ELR (cell line): ENCODE measurements at regions not wholly inside any gene's neighbourhood (a gene's known extent, or its start where the extent isn't known, plus 50 kb on each side); places are given as distances from the start of the nearest gene placed in this dataset.

Source experiments
- DNase-seq: peaks from one replicate; pipeline ENCODE4 v3.0.0-alpha.2; 2015; ENCODE audit warnings: low read depth

GRCh38 chr5:103849934-103850333 is 287.3 kb upstream of the NUDT12 start:
- DNase-seq: peak; percentile 96

DNA sequence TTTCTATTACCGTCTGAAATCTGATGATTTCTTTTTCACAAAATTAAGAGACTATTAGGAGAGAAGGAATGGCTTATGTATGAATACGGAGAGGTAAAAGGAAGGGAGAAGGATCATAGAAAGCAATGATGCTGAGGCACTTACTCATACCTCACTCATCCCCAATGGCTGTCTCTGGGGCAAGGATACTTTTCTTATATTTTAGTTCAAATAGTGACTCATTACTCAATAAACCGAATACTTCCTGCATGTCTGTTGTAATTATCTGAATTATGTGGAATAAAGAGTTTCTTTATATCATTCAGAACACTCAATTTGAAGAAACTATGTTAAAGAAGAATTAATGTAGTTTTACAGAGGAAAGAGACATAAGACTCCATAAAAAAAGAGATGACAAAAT is 284.5 kb upstream of the NUDT12 start:
- peak; percentile 83 for DNase-seq

DNA sequence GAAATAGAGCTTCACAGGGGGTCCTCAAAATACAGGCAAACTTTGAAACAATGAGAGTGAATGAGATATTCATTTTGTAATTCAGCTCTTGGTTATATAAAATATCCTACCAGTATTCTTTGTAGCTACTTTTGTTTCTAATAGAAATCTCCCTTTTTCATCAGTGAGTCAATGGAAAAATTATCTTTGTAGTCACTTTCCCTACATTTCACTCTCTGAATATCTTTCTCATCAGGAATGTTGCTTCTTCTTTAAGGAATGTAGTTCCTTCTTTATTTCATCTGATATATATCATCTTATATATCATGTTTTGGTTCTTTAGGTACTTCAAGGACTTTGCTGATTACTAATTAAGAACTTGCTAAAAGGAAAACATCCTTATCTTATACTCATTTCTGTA is 280.3 kb upstream of the NUDT12 start:
- no peak for DNase-seq

DNA sequence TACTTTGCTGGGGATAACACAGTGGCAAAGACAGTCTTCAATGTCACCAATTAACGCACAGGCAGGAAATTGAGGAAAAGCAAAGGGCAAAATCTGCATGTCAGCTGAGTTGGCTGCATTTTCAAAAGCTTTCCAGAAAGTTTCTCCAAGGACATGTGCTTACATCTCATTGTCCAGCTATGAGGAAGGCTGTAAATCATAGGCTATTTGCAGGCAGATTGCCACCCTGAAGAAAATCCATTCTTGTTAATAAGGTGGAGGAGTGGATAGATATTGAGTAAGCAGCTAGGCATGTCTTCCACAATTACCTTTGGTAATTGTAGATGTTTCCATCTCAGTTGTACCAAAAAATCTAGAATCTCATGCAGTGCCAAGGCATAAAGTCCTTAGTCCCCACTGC is 278.0 kb upstream of the NUDT12 start:
- DNase-seq: no peak

DNA sequence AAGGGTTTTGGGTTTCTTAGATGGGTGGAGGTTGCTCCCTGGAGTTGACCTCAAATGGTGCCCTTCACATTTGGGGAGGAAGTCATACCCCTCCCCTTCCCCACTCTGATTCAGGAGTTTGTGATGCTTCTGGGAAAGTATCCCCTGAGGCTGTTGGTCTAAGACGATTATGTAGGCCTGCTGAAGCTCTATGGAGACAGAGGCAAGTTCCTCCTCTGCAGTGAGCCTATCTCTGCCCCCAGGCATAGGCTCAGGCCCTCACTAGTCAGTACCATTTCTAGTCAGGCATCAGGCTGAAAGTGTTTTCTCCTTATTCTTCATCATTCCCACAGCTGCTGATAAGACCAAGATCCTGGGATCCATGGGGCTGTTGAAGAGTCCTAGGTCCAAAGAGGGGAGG is 271.6 kb upstream of the NUDT12 start:
- no peak for DNase-seq

DNA sequence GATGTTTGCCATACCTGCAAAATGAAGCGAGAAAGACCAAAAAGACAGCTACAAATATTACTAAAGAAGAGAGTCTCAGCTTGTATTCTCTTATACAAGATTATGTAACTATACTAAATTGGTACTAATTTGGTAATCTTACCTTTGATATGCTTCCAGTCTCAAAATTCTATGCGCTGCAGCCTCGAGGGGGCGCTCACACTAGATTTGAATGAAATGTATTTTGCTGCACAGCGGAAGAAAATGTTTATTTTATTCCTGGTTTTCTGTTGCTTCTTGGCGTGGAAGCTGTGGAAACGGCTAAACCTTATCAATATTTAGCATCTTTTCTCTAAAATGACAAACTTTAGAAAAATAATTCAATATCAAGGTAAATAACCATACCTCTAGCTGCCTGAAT is 267.0 kb upstream of the NUDT12 start:
- DNase-seq: peak; percentile 41

- DNase-seq: no peak
These were observed 265.4 kb upstream of the NUDT12 start for GRCh38 chr5:103827976-103828375.

GRCh38 chr5:103821361-103821760 is 258.8 kb upstream of the NUDT12 start:
- DNase-seq: no peak

GRCh38 chr5:103808464-103809106 is 246.0 kb upstream of the NUDT12 start:
- peak; percentile 78 for DNase-seq

GRCh38 chr5:103804711-103805110 is 242.1 kb upstream of the NUDT12 start:
- DNase-seq: peak; percentile 69

- no peak for DNase-seq
These were observed 239.1 kb upstream of the NUDT12 start for GRCh38 chr5:103801681-103802080.

DNA sequence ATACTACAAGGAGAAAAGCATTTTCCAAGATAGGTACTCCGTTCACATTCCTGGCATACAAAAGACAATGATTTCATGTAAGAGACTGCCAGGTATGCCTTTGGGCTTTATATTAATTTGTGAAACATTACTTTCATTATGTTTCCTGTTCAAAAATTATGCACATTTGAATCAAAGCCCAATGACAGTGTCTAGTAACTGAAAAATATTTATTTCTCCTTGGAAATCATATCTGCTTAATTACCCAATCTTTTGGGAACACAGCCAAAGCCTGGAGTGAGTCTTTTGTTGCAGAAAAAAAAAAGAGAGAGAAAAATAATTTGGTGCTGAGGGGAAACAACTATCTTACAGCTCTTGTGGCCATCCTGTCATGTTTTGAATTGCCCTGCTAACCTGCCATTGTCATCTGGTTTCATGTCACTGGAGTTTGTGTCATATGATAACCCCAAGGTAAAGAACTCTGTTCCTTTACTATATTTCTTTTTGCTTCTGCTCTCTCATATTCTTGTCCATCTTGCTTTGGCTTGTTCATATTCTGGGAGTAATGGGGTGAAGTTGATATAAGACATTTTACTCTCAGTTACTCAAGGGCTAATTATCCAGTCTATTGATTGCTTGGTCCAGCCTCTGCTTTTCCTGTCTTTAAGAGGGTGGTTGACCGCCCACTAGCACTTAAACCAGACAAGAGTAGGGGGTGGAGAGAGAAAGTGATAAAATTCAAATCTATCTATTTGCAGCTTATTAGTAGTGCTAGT is 238.3 kb upstream of the NUDT12 start:
- DNase-seq: no peak

- no peak for DNase-seq
These were observed 231.1 kb upstream of the NUDT12 start for GRCh38 chr5:103793595-103794182.

GRCh38 chr5:103785569-103785968 is 223.0 kb upstream of the NUDT12 start:
- peak; percentile 12 for DNase-seq

DNA sequence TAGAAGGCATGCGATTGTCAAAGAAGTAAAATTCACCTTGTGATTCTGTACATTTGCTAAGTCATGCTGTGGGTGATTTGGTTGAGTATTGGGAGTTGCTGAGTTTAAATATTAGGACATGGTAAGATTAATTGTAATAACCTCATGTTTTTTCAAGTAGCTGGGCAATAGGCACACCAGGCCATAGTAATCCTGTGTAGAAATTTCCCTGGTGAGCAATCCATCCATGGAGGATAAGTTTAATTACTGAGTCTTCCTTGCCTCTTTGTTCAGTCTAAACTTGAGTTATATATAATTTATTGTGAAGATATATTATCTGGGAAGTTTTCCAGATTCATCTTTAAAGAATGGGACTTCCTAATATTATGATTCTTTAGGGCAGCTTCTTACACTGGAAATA is 221.1 kb upstream of the NUDT12 start:
- no peak for DNase-seq

DNA sequence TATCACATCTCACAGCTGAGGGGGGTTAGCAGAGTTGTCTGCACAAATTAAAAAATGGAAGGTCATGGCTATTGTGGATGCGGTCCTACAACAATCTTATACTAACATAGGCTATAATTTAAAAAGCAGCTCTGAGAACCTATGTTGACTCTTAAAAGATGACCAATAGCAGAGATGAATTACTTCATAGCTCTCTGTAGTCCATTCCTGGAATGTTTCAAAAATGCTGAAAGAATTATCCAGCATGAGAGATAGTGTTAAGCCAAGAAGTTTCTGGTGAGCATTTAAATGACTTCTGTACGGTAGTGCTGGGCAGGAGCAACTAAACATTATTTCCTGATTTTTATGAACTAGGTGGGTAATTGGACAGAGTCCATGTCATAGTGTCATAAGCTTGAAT is 218.2 kb upstream of the NUDT12 start:
- no peak for DNase-seq

DNA sequence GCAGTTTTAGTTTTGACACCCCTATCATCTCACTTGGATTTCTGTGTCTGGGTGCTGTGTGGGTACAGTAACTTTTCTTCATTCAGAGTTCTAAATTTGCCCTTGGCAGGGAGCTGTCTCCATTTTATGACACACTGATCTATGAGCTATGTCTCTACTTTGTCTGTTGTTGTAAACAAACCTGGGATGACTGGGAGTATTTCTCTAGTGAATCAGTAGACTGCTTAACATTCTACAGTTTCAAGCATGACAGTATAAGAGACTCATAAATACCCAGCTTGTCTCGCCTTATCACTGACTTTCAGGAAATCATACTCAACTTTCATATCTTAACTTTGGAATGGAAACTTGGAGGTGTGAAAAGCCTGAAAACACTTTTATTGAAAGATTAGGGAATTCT is 212.1 kb upstream of the NUDT12 start:
- DNase-seq: peak; percentile 77

- no peak for DNase-seq
These were observed 209.7 kb upstream of the NUDT12 start for GRCh38 chr5:103772248-103772647.

DNA sequence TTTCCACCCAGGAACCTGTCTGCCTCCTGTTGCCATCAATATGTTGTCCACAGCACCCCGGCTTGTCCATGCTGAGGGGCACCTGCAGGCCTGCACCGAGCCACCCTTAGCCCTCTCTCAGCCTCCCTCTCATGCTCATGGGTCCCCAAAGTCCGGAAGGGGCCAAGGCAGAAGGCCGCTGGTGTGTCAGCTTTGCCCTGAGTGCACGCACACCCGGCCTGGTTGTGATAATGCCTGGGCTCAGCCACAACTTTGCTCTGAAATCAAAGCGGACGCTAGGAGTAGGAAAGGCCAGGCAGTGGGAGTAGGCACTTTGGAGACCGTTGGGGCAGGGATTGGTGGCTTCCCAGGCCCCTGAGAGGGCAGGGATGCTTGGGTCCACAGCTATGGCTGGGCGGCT is 201.8 kb upstream of the NUDT12 start:
- no peak for DNase-seq

DNA sequence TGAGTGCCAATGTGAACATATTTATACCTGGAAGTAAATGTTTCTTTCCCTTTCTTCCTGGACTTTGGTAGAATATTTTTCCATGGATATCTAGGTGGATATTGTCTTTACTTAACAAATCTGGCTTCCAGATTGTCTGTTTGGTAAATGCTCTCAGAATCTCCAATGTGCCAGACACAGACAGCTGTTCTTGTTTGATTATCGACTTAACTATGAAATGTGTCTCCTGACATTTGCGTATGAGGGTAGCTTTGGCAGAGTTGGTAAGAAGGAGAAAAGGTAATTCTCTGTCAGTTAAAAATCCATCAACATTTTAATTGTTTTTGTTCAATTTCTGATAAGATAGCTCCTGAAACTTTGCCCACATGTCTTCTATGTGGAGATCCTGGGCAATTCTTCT is 196.4 kb upstream of the NUDT12 start:
- DNase-seq: no peak

DNA sequence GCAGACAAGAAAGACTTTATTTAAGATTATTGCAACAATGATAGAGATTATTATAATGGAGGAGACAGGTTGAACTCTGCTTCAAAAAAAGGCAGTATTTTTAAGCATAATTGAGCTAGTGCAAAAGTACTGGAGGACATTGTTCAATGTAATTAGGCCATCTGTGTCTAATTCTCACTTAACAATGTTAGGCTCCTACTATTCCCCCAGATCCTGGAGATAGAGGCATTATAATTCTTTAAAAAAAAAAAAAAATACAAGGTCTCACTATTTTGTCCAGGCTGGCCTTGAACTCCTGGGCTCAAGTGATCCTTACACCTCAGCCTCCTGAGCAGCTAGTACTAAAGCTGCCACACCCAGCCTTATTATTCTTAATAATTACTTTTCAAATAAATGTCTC is 193.4 kb upstream of the NUDT12 start:
- no peak for DNase-seq

DNA sequence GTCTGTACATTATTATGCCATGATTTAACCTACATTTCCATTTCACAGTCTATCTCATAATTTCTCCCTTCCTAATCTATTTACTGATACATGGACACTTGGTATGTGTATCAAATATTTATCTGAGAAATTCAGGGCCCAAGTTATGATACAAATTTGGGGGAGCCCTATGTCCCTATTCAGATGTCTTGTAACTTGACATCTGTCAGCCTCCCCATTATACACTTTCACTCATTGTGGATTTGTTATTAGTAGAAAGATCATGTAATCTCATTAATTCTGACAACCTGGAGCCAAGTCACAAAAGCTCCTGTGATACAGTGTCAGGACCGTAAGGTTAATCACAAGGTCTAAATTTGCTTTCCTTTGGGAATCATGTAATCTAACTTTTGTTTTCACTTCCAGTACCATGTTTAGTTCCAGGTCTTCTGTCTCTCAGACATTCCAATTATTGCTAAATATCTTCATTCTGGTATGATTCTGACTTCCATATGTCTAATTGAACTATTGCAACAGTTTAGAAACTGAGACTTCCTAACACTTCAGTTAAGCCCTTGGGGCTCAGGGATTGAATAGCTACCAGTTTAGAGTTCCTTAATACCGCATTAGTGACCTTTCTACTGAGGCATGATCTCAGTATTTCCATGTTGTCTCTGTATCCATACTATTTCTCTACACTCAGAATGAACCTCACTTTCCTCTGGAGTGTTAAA is 182.9 kb upstream of the NUDT12 start:
- no peak for DNase-seq

GRCh38 chr5:103744159-103744558 is 181.6 kb upstream of the NUDT12 start:
- peak; percentile 58 for DNase-seq
